Mesendoderm (in vitro differentiated cells): ENCODE measurements at regions not wholly inside any gene's neighbourhood (a gene's known extent, or its start where the extent isn't known, plus 50 kb on each side); places are given as distances from the start of the nearest gene placed in this dataset.
"Not testable (repeated sequence)": the region's sequence is repeated elsewhere in the genome, so short reads cannot be mapped to it uniquely, and the experiment has no call there.

Source experiments
- DNase-seq: peaks from one replicate; pipeline ENCODE4 v3.0.0; 2013
- H2AK5ac ChIP-seq: 2 replicates; pipeline ENCODE4 v1.6.1; 2013; ENCODE audit warnings: low read length, inconsistent platforms
- H2BK120ac ChIP-seq: 2 replicates; pipeline ENCODE4 v1.6.1; 2013; ENCODE audit warnings: low read depth, mild to moderate bottlenecking, low read length, moderate library complexity, mixed read lengths
- H2BK15ac ChIP-seq: replicated peaks from 2 replicates; pipeline ENCODE4 v1.6.1; 2013; ENCODE audit warnings: low read depth, mild to moderate bottlenecking, moderate library complexity
- H2BK5ac ChIP-seq: 2 replicates; pipeline ENCODE4 v1.6.1; 2013; ENCODE audit warnings: low read length, inconsistent platforms
- H3K18ac ChIP-seq: 2 replicates; pipeline ENCODE4 v1.6.1; 2013; ENCODE audit warnings: mild to moderate bottlenecking, low read length, mixed read lengths
- H3K23ac ChIP-seq: one replicate; pipeline ENCODE4 v1.6.1; 2013; ENCODE audit warnings: low read length
- H3K27ac ChIP-seq: 2 replicates; pipeline ENCODE4 v1.5.1; 2013; ENCODE audit warnings: low read depth, mild to moderate bottlenecking, inconsistent platforms, low read length, moderate library complexity
- H3K27me3 ChIP-seq: 2 replicates; pipeline ENCODE4 v1.6.1; 2013; ENCODE audit warnings: low read length, control low read depth, mild to moderate bottlenecking, inconsistent platforms; ENCODE audit not compliant: insufficient read depth, poor library complexity
- H3K36me3 ChIP-seq: 2 replicates; pipeline ENCODE4 v1.6.1; 2013; ENCODE audit warnings: low read length, inconsistent platforms; ENCODE audit not compliant: control insufficient read depth, insufficient read depth
- H3K4ac ChIP-seq: one replicate; pipeline ENCODE4 v1.6.1; 2013; ENCODE audit warnings: low read depth, mild to moderate bottlenecking, low read length, moderate library complexity
- H3K4me1 ChIP-seq: 2 replicates; pipeline ENCODE4 v1.6.1; 2013; ENCODE audit warnings: low read depth, low read length, inconsistent platforms; ENCODE audit not compliant: control insufficient read depth
- H3K4me2 ChIP-seq: 2 replicates; pipeline ENCODE4 v1.6.1; 2013; ENCODE audit warnings: low read length
- H3K4me3 ChIP-seq: 2 replicates; pipeline ENCODE4 v1.5.1; 2013; ENCODE audit warnings: mild to moderate bottlenecking, low read length
- H3K56ac ChIP-seq: one replicate; pipeline ENCODE4 v1.6.1; 2013; ENCODE audit warnings: low read length
- H3K79me1 ChIP-seq: 2 replicates; pipeline ENCODE4 v1.6.1; 2013; ENCODE audit warnings: low read length, inconsistent platforms
- H3K79me2 ChIP-seq: 2 replicates; pipeline ENCODE4 v1.6.1; 2013; ENCODE audit warnings: mild to moderate bottlenecking, low read length; ENCODE audit not compliant: control insufficient read depth, insufficient read depth
- H3K9ac ChIP-seq: 2 replicates; pipeline ENCODE4 v1.6.1; 2013; ENCODE audit warnings: low read length, inconsistent platforms
- H4K5ac ChIP-seq: one replicate; pipeline ENCODE4 v1.6.1; 2013; ENCODE audit warnings: low read length
- H4K8ac ChIP-seq: one replicate; pipeline ENCODE4 v1.6.1; 2013; ENCODE audit warnings: low read depth, mild to moderate bottlenecking, control low read depth, low read length, moderate library complexity
- WGBS: extraction: QIAGEN DNeasy Blood & Tissue Kit; methylation state at CpG from one replicate; pipeline ENCODE4 v1.1.7; 2013; ENCODE audit warnings: low lambda C conversion rate, missing lambda C conversion rate; ENCODE audit not compliant: insufficient coverage; ENCODE audit errors: extremely low coverage; 5-methylcytosine and 5-hydroxymethylcytosine counted together

DNA sequence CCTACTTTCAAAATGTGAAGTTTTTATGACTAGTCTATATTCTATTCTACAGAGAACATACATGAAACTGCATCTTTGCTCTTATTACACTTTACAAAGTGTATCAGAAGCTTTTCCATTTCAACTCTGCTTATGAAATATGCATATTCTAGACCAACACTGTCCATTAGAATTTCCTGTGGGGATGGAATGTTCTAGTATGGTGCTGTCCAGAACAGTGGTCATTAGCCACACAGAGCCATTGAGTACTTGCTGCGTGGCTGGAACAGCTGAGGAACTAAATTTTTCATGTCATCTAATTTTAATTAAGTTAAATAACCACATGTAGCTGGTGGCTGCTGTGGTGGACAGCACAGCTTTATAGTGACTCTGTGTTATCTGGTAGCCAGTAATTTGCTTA, 105.9 kb upstream of the PDE10A start:
- H4K8ac ChIP-seq = no peak overlapping the region
- H3K27ac ChIP-seq = no peak overlapping the region
- no peaks in the 10 kb centered on the region for H3K36me3 ChIP-seq
- no peak overlapping the region for H3K4me2 ChIP-seq
- H2BK5ac ChIP-seq = no peak overlapping the region
- H2AK5ac ChIP-seq = no peak overlapping the region
- no peak overlapping the region for H3K56ac ChIP-seq
- H3K79me1 ChIP-seq = no peaks in the 10 kb centered on the region
- H3K4me1 ChIP-seq = no peaks in the 10 kb centered on the region
- no peak overlapping the region for H3K18ac ChIP-seq
- no peak overlapping the region for H3K4ac ChIP-seq
- H3K4me3 ChIP-seq = no peak overlapping the region
- no peak overlapping the region for H4K5ac ChIP-seq
- H2BK15ac ChIP-seq = no peak overlapping the region
- H3K27me3 ChIP-seq = no peaks in the 10 kb centered on the region
- no peak overlapping the region for H3K9ac ChIP-seq
- H3K79me2 ChIP-seq = no peaks in the 10 kb centered on the region
- DNase-seq = no peak
- WGBS = no CpG with 5 or more reads among the region's 1 CpG
- no peak overlapping the region for H2BK120ac ChIP-seq
- H3K23ac ChIP-seq = no peak overlapping the region

DNA sequence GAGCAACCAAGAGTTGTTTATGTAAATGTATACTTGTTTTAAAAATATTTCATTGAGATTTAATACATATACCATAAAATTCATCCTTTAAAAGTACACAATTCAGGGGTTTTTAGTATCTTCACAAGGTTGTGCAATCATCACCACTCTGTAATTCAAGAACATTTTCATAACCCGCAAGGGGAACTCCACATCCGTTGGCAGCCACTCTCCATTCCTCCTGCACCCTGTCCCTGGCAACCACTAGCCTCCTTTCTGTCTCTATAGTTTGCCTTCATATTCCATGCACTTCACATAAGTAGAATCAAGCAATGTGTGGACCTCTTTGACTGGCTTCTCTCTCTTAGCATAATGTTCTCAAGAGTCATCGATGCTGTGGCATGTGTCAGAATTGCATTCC, 104.2 kb upstream of the PDE10A start:
- Histone ChIP-seq H2BK5ac (no peak overlapping the region), H3K36me3 (no peaks in the 10 kb centered on the region), H3K79me2 (no peaks in the 10 kb centered on the region), H4K5ac (no peak overlapping the region), H3K4ac (no peak overlapping the region), H2BK120ac (no peak overlapping the region), H2AK5ac (no peak overlapping the region), H2BK15ac (no peak overlapping the region), H3K4me2 (no peak overlapping the region), H3K4me1 (no peaks in the 10 kb centered on the region), H3K27ac (no peak overlapping the region), H3K79me1 (no peaks in the 10 kb centered on the region), H3K27me3 (no peaks in the 10 kb centered on the region), H3K23ac (no peak overlapping the region), H3K4me3 (no peak overlapping the region), H3K18ac (no peak overlapping the region), H3K56ac (no peak overlapping the region), H3K9ac (no peak overlapping the region), H4K8ac (no peak overlapping the region)
- WGBS = no CpG with 5 or more reads among the region's 3 CpGs
- no peak for DNase-seq

DNA sequence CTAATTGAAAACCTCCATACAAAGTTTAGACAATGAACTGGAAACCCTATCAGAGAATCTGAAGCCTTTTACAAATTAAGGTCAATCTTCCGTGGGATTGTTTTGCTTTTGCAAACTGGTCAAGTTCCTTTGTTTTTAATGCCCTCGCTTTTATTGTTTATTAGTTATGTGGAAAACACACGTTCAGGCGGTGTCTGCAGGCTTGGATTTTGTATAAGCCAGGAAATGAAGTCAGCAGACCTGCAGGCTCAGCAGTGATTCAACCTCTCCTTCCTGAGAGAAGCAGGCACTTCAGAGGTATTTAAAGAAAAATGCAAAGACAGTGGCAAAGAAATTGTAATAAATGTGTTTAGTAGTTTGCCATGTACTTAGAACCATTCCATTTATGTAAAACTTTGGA, 103.4 kb upstream of the PDE10A start:
- WGBS = no CpG with 5 or more reads among the region's 4 CpGs
- no peaks in the 10 kb centered on the region for H3K79me2 ChIP-seq
- no peaks in the 10 kb centered on the region for H3K4me1 ChIP-seq

DNA sequence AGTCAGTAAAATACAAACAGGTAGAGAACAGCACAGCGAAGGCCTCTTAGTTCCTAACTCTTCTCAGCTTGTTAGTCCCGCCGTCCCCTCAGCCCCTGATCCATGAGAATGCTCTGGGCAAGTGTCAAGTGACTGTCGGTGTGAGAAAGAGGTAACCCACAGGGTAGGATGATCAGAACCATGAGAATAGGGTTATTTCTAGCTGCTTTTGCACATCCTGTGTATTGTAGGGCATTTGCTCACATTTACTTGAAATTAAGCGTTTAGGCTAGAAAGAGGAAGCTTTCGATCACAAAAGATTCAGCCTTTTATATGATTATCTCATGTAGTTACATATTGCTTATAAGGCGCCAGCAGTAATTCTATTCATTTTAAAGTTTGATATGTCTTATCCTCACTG, 103.0 kb upstream of the PDE10A start:
- H3K4ac ChIP-seq = no peak overlapping the region
- H2AK5ac ChIP-seq = no peak overlapping the region
- no peak overlapping the region for H2BK15ac ChIP-seq
- H3K27ac ChIP-seq = no peak overlapping the region
- no peak overlapping the region for H4K5ac ChIP-seq
- no peak overlapping the region for H2BK5ac ChIP-seq
- H3K27me3 ChIP-seq = no peaks in the 10 kb centered on the region
- no peak for DNase-seq
- H3K79me1 ChIP-seq = no peaks in the 10 kb centered on the region
- H3K79me2 ChIP-seq = no peaks in the 10 kb centered on the region
- no peak overlapping the region for H3K18ac ChIP-seq
- no peak overlapping the region for H3K9ac ChIP-seq
- no peak overlapping the region for H3K23ac ChIP-seq
- no peak overlapping the region for H4K8ac ChIP-seq
- H3K56ac ChIP-seq = no peak overlapping the region
- no peak overlapping the region for H2BK120ac ChIP-seq
- H3K4me2 ChIP-seq = no peak overlapping the region
- WGBS = no CpG with 5 or more reads among the region's 7 CpGs
- H3K4me3 ChIP-seq = no peak overlapping the region
- H3K4me1 ChIP-seq = no peaks in the 10 kb centered on the region
- no peaks in the 10 kb centered on the region for H3K36me3 ChIP-seq

More for the DNA sequence above, 103.4 kb upstream of the PDE10A start:
- Histone ChIP-seq H2BK120ac (no peak overlapping the region), H3K27me3 (no peaks in the 10 kb centered on the region), H3K56ac (no peak overlapping the region), H3K79me1 (no peaks in the 10 kb centered on the region), H2BK5ac (no peak overlapping the region), H3K18ac (no peak overlapping the region), H2AK5ac (no peak overlapping the region), H3K4me2 (no peak overlapping the region), H3K4ac (no peak overlapping the region), H2BK15ac (no peak overlapping the region), H3K9ac (no peak overlapping the region), H4K8ac (no peak overlapping the region), H3K27ac (no peak overlapping the region), H3K4me3 (no peak overlapping the region), H3K36me3 (no peaks in the 10 kb centered on the region), H3K23ac (no peak overlapping the region), H4K5ac (no peak overlapping the region)
- DNase-seq = no peak

DNA sequence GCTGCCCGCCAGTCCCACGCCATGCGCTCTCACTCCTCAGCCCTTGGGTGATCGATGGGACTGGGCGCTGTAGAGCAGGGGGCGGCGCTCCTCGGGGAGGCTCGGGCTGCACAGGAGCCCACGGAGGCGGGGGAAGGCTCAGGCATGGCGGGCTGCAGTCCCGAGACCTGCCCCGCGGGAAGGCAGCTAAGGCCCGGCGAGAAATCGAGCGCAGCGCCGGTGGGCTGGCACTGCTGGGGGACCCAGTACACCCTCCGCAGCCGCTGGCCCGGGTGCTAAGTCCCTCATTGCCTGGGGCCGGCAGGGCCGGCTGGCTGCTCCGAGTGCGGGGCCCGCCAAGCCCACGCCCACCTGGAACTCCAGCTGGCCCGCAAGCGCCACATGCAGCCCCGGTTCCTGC, 102.2 kb upstream of the PDE10A start:
- not testable (repeated sequence) for H2BK5ac ChIP-seq, H3K27ac ChIP-seq, H3K4me3 ChIP-seq, H3K36me3 ChIP-seq, H4K8ac ChIP-seq, H3K79me2 ChIP-seq, H3K27me3 ChIP-seq, H3K9ac ChIP-seq, H4K5ac ChIP-seq, H2BK120ac ChIP-seq, H3K79me1 ChIP-seq, H3K4me1 ChIP-seq, H2BK15ac ChIP-seq, H2AK5ac ChIP-seq, H3K56ac ChIP-seq, H3K4me2 ChIP-seq, H3K18ac ChIP-seq, DNase-seq, H3K23ac ChIP-seq, H3K4ac ChIP-seq
- WGBS = no CpG with 5 or more reads among the region's 33 CpGs

DNA sequence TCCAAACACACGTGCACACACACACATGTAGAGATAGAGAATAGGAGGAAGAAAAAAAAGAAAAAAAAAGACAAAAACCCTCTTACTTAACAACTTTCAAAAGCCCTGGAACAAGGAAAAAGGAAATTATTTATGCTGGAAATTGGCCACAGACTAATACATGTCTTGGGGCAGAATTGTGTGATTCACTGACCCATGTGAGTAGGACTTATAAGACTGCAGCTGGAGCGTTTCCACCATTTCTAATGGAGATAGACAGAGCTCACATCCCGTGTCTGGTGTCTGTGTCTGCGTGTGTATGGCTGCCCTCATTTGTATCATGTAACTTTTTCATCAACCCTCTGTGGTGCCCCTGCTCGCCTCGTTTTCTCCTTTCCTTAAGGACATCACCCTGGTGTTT, 99.8 kb upstream of the PDE10A start:
- Histone ChIP-seq H4K5ac (no peak overlapping the region), H3K27me3 (no peaks in the 10 kb centered on the region), H2BK120ac (no peak overlapping the region), H3K4me3 (no peak overlapping the region), H4K8ac (no peak overlapping the region), H3K4me1 (no peaks in the 10 kb centered on the region), H3K79me1 (no peaks in the 10 kb centered on the region), H2AK5ac (no peak overlapping the region), H3K56ac (no peak overlapping the region), H3K9ac (no peak overlapping the region), H3K36me3 (no peaks in the 10 kb centered on the region), H3K18ac (no peak overlapping the region), H3K4me2 (no peak overlapping the region), H2BK5ac (no peak overlapping the region), H3K79me2 (no peaks in the 10 kb centered on the region), H2BK15ac (no peak overlapping the region), H3K27ac (no peak overlapping the region), H3K4ac (no peak overlapping the region), H3K23ac (no peak overlapping the region)
- WGBS = no CpG with 5 or more reads among the region's 6 CpGs
- no peak for DNase-seq
